NCI-H2171 (cell line): ENCODE measurements at regions not wholly inside any gene's neighbourhood (a gene's known extent, or its start where the extent isn't known, plus 50 kb on each side); places are given as distances from the start of the nearest gene placed in this dataset.
"Not testable (repeated sequence)": the region's sequence is repeated elsewhere in the genome, so short reads cannot be mapped to it uniquely, and the experiment has no call there.

Experiments
- DNase-seq: peaks from one replicate; lab custom pipeline; 2025; lab: John Stamatoyannopoulos, UW

GRCh38 chr15:70602834-70603560 lies 160.4 kb downstream of the UACA start:
- DNase-seq, result no peak

DNA sequence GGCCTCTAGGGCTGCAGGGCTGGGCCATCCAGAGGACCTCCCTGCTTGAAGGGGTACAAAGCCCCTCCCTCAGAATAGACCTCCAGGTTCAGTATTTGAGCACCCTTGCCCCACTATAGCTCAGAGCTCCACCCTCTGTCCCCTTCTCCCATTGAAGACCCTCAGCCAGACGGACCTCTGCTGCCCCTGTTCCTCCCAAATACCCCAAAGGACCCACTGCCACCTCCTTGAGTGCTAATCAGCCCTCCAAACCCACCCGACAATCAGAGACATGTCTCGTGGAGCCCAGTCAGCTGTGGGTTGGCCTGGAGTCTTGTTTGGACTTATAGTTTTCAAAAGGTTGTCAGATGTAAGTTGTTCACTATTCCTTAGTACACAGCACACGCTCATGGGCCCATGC lies 161.1 kb downstream of the UACA start:
- no peak for DNase-seq

GRCh38 chr15:70597945-70598344 lies 165.4 kb downstream of the UACA start:
- DNase-seq, result no peak

GRCh38 chr15:70597056-70597603 lies 166.2 kb downstream of the UACA start:
- no peak for DNase-seq

GRCh38 chr15:70596354-70597055 lies 166.9 kb downstream of the UACA start:
- no peak for DNase-seq

GRCh38 chr15:70593795-70594194 lies 169.6 kb downstream of the UACA start:
- no peak for DNase-seq

DNA sequence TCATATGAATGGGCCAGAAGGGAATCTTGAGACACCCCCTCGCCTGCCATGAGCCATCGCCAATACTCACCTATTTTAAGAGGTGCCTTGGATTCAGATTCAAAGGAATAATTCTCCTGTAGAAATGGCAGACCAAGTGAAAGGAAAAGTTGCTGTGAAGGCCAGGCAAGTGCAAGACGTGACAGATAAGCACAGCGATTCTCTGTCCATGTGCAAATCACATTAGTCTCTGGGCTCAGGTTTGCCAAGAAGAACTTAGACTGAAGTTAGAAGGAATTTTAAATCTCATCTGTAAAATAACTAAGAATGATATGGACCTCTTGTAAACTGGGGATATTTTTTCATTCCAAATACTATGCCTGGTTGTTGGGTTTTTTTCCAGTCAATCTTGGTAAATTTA lies 173.6 kb downstream of the UACA start:
- DNase-seq, result no peak

DNA sequence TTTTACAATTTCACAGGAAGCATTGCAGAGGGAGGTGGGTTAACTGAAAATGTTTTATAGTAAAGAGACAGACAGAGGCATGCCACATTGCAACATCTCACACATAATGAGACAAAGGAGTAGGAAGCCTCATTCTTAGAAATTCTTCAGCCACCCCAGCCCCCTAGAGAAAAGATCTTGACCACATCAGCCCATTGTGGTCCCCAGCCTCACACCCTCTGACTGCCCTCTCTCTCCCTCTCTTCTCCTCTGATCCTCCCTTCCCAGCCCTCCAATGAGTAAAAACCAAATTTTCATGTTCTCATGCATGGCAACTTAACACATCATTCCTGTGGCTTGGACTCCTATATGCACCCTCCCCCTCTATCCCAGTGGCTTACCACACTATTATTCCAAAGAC lies 174.1 kb downstream of the UACA start:
- no peak for DNase-seq

DNA sequence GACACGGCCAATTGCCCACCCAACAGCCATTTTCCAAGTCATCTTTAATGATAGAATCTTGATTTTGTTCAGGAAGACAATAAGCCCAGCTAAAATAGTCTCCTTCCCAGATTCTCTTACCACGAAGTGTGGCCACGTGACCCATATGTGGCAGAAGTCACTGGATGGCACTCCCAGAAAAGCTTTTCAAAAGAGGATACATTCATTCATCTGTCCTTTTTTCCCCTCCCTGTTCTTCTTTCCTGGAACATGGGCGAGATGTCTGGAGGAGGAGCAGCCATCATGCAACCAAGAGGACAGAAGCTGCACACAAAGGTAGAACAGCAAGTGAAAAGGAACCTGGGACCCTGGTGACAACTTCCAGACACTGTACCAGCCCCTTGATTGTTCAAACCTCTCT lies 174.7 kb downstream of the UACA start:
- DNase-seq, result no peak

DNA sequence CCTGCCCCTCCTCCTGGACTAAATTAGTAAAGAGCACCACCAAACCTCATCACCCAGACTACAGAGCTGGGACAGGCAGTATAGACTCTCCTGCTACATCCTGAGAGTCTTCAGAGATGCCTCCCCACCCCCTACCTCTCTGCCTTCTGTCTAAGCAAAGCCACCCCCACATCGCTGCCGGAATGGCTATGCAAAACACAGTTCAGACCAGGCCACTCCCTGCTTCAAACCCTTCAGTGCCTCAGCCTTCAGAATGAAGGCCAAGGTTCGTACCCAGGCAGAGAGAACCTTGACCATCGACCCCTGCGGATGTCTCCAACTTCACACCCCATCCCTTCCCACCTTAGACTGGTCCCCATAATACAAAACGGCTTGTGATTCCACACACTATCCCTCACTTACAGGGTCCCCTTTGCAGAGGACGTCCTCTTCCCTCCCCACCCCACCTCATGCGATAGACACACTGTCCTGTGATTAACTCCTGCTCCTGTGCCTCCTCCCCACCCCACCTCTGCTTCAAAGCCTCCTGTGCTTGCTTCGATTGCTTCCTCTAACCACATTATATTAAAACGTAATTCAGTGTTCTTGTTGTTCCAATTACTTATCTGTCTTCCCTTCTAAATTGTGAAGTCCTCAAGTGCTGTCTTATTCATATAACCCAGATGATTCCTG lies 175.3 kb downstream of the UACA start:
- no peak for DNase-seq

GRCh38 chr15:70587012-70587634 lies 176.2 kb downstream of the UACA start:
- not testable (repeated sequence) for DNase-seq

GRCh38 chr15:70586241-70586640 lies 177.1 kb downstream of the UACA start:
- DNase-seq, result no peak

DNA sequence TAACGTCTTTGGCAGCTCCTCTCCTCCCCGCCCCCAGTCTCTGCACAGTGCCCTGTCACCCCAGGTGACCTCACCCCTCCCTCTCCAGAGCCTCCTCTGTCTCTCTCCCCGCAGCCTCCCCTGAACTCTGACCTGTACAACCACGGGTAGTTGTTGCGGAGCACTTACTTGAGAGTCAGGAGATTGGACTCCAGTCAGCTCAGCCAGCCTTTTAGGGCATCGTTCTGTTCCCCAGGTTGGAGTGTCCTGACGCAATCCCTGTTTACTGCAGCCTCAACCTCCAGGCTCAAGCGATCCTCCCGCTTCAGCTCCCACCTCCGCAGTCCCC lies 177.7 kb downstream of the UACA start:
- DNase-seq, result no peak

DNA sequence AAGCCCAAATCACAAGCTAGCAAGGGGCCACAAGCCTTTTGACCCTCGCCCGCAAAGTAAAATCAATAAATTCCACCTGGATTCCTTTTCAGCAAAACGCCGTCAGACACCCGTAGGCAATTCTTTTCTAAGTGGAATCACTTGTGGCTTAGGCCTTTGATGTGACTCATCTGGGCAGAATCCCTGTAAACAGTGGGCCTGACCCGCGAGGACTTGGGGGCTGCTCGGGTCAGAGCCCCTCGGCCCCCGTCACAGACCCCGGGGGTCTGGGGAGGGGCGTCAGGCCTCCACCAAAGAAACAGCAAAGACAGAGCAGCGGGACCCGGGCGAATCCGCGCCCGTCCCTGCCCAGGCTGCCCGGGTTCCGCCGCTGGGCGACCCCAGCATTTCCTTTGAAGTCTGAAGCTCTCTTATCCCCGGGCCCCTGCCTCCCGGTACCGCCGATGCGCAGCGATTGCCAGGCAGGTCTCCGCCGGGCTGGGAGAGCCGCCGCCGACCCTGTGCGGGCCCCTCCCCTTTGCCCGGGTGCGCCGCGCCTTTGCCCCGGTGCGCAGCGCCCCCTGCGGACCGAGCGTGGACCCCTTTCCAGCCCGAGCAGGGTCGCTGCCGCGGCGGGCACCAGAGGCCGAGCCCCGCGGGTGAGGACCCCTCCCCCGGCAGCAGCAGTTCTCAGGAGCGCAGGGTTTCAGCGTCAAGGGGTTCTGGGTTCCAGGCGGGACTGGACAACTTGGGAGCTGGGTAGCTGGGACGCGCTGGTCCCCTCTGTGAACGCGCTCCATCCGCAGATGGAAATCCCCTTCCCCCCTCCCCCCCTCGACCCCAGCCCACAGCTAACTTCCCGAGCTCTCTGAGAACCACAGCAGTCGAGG lies 178.3 kb downstream of the UACA start:
- DNase-seq, result peak; percentile 31

DNA sequence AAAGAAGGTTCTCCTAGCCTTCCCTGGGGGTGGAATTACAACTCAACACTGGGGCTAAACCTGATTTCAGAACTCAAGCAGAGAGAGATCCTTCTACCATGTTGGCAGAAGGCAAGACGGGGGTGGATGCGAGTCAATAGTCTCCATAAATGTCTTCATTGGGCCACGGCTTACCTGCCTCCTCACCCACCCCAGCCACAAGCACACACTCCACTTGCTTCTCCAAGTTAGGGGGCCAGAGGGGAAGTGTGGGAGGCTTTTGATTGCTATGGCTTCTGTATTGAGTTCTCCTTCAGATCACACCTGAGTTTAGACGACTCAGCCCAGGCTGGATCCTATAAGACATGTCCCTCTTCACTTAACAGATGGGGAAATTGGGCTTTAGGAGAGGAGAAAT lies 178.9 kb downstream of the UACA start:
- no peak for DNase-seq

GRCh38 chr15:70583006-70583405 lies 180.4 kb downstream of the UACA start:
- DNase-seq, result no peak

- no peak for DNase-seq
Observed at GRCh38 chr15:70582143-70582945, 181.0 kb downstream of the UACA start.

GRCh38 chr15:70580958-70581357 lies 182.4 kb downstream of the UACA start:
- DNase-seq, result no peak

DNA sequence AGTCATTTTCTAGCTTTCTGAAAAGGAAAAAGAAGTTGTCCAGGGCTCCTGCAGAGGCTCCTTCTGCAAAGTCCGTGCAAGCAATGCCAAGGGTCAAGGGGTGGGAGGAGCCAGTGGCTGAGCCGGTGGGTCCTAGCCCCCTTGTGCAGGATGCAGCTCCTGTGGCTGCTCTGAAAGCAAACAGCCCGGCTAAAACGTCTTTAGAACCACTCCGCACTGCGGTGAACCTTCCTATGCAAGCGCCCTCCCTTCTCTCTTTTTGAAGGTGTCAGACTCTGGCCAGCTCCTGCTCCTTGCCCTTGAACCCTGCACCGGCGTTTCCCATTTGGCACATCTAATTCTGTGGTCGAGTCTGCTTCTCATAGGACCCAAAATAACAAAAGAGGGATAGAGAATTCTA lies 183.1 kb downstream of the UACA start:
- DNase-seq, result no peak

- DNase-seq, result no peak
Observed at GRCh38 chr15:70579766-70580165, 183.6 kb downstream of the UACA start.

- no peak for DNase-seq
Observed at GRCh38 chr15:70578196-70578595, 185.2 kb downstream of the UACA start.
